SK-N-SH treated with all-trans-retinoic acid at 6 μM for 48 hours (cell line): ENCODE measurements at regions not wholly inside any gene's neighbourhood (a gene's known extent, or its start where the extent isn't known, plus 50 kb on each side); places are given as distances from the start of the nearest gene placed in this dataset.

ENCODE experiments used
- ATAC-seq: fragments of 200-7000 bp; cut with Tn5 transposase; 3 replicates; pipeline ENCODE4 v1.9.1; 2020; ENCODE audit warnings: mild to moderate bottlenecking, moderate library complexity
- ARNTL ChIP-seq: fragments of 450-650 bp; formaldehyde crosslinking; IDR thresholded peaks from 2 replicates; pipeline ENCODE4 v1.5.0; 2020; ENCODE audit warnings: low read depth, mild to moderate bottlenecking, moderate library complexity, borderline replicate concordance
- BACH2 ChIP-seq: fragments of 250-450 bp; sonication (Bioruptor Pico); IDR thresholded peaks from 2 replicates; pipeline ENCODE4 v1.9.0; 2021; ENCODE audit warnings: mild to moderate bottlenecking, borderline replicate concordance
- CSDC2 ChIP-seq: fragments of 250-450 bp; sonication (Bioruptor Pico); IDR thresholded peaks from 2 replicates; pipeline ENCODE4 v1.5.0; 2020; ENCODE audit warnings: mild to moderate bottlenecking, moderate library complexity
- ESRRG ChIP-seq: fragments of 250-450 bp; sonication (Bioruptor Pico); IDR thresholded peaks from 2 replicates; pipeline ENCODE4 v1.6.1; 2021; ENCODE audit warnings: mild to moderate bottlenecking
- GLIS3 ChIP-seq: fragments of 250-450 bp; sonication (Bioruptor Pico); IDR thresholded peaks from 2 replicates; pipeline ENCODE4 v1.5.0; 2020; ENCODE audit warnings: mild to moderate bottlenecking, moderate library complexity
- PPARA ChIP-seq: fragments of 250-450 bp; sonication (Bioruptor Pico); IDR thresholded peaks from 2 replicates; pipeline ENCODE4 v1.5.0; 2020; ENCODE audit warnings: mild to moderate bottlenecking, borderline replicate concordance
- RARB ChIP-seq: fragments of 250-450 bp; sonication (Bioruptor Pico); IDR thresholded peaks from 2 replicates; pipeline ENCODE4 v1.8.0; 2021; ENCODE audit warnings: mild to moderate bottlenecking, moderate library complexity
- SNAI2 ChIP-seq: fragments of 250-450 bp; sonication (Bioruptor Pico); IDR thresholded peaks from 2 replicates; pipeline ENCODE4 v1.5.0; 2020; ENCODE audit warnings: mild to moderate bottlenecking, moderate library complexity
- TCF4 ChIP-seq: fragments of 250-450 bp; sonication (Bioruptor Pico); IDR thresholded peaks from 2 replicates; pipeline ENCODE4 v1.8.0; 2021; ENCODE audit warnings: mild to moderate bottlenecking, moderate library complexity, borderline replicate concordance
- TOX ChIP-seq: fragments of 250-450 bp; sonication (Bioruptor Pico); IDR thresholded peaks from 2 replicates; pipeline ENCODE4 v1.8.0; 2021; ENCODE audit warnings: mild to moderate bottlenecking, moderate library complexity, borderline replicate concordance
- ZFP3 ChIP-seq: fragments of 250-450 bp; sonication (Bioruptor Pico); IDR thresholded peaks from 2 replicates; pipeline ENCODE4 v1.5.0; 2020; ENCODE audit warnings: mild to moderate bottlenecking, moderate library complexity
- ZFP30 ChIP-seq: fragments of 450-650 bp; formaldehyde crosslinking; IDR thresholded peaks from 2 replicates; pipeline ENCODE4 v1.5.0; 2022; ENCODE audit warnings: mild to moderate bottlenecking, moderate library complexity
- ZNF565 ChIP-seq: fragments of 450-650 bp; formaldehyde crosslinking; conservative IDR thresholded peaks from 2 replicates; pipeline ENCODE4 v1.5.0; 2020; ENCODE audit warnings: low read depth, mild to moderate bottlenecking, moderate library complexity
- ZNF70 ChIP-seq: fragments of 450-650 bp; formaldehyde crosslinking; IDR thresholded peaks from 2 replicates; pipeline ENCODE4 v1.5.0; 2020; ENCODE audit warnings: mild to moderate bottlenecking, moderate library complexity
- ZNF8 ChIP-seq: fragments of 450-650 bp; formaldehyde crosslinking; IDR thresholded peaks from 2 replicates; pipeline ENCODE4 v1.5.0; 2020; ENCODE audit warnings: mild to moderate bottlenecking, moderate library complexity
- TF ChIP-seq, protein P1 (sequence below): fragments of 250-450 bp; sonication (Bioruptor Pico); IDR thresholded peaks from 2 replicates; pipeline ENCODE4 v1.8.0; 2021; ENCODE audit warnings: low read depth, mild to moderate bottlenecking, moderate library complexity, borderline replicate concordance
- TF ChIP-seq, protein P2 (sequence below): fragments of 250-450 bp; sonication (Bioruptor Pico); IDR thresholded peaks from 2 replicates; pipeline ENCODE4 v1.5.1; 2021; ENCODE audit warnings: mild to moderate bottlenecking, moderate library complexity
- TF ChIP-seq, protein P3 (sequence below): fragments of 250-450 bp; sonication (Bioruptor Pico); IDR thresholded peaks from 2 replicates; pipeline ENCODE4 v1.5.0; 2020; ENCODE audit warnings: mild to moderate bottlenecking, moderate library complexity
- TF ChIP-seq, protein P4 (sequence below): fragments of 250-450 bp; sonication (Bioruptor Pico); IDR thresholded peaks from 2 replicates; pipeline ENCODE4 v1.8.0; 2020; ENCODE audit warnings: mild to moderate bottlenecking, moderate library complexity, borderline replicate concordance

DNA sequence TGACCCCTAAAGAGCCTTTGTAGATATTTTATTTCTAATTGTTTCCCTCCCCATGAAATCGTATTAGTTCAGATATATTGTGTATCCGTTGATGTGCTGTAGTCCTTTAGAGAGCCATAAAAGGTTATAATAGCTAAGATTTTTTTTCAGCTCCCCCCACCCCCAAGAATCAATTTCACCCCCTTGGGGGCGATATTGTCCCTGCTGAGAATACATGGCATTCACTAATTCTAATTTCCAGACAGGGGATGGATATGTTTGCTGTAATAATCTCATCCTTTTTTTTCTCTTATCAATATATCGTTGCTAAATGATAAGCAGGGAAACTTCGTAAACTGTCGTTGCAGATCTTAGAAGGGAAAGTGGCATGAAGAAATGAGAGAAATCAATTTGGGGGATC is 530.7 kb downstream of the TMEM182 start (continued):
- TF ChIP-seq, protein P1, sequence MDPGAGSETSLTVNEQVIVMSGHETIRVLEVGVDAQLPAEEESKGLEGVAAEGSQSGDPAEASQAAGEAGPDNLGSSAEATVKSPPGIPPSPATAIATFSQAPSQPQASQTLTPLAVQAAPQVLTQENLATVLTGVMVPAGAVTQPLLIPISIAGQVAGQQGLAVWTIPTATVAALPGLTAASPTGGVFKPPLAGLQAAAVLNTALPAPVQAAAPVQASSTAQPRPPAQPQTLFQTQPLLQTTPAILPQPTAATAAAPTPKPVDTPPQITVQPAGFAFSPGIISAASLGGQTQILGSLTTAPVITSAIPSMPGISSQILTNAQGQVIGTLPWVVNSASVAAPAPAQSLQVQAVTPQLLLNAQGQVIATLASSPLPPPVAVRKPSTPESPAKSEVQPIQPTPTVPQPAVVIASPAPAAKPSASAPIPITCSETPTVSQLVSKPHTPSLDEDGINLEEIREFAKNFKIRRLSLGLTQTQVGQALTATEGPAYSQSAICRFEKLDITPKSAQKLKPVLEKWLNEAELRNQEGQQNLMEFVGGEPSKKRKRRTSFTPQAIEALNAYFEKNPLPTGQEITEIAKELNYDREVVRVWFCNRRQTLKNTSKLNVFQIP (CRISPR knock-in tag): no peak
- TF ChIP-seq RARB (CRISPR knock-in tag) (no peak), TOX (no peak), ZNF8 (CRISPR knock-in tag) (no peak), ZFP3 (CRISPR knock-in tag) (no peak), ZNF565 (no peak), CSDC2 (CRISPR knock-in tag) (no peak)
- TF ChIP-seq, protein P2, sequence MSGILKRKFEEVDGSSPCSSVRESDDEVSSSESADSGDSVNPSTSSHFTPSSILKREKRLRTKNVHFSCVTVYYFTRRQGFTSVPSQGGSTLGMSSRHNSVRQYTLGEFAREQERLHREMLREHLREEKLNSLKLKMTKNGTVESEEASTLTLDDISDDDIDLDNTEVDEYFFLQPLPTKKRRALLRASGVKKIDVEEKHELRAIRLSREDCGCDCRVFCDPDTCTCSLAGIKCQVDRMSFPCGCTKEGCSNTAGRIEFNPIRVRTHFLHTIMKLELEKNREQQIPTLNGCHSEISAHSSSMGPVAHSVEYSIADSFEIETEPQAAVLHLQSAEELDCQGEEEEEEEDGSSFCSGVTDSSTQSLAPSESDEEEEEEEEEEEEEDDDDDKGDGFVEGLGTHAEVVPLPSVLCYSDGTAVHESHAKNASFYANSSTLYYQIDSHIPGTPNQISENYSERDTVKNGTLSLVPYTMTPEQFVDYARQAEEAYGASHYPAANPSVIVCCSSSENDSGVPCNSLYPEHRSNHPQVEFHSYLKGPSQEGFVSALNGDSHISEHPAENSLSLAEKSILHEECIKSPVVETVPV: no peak

DNA sequence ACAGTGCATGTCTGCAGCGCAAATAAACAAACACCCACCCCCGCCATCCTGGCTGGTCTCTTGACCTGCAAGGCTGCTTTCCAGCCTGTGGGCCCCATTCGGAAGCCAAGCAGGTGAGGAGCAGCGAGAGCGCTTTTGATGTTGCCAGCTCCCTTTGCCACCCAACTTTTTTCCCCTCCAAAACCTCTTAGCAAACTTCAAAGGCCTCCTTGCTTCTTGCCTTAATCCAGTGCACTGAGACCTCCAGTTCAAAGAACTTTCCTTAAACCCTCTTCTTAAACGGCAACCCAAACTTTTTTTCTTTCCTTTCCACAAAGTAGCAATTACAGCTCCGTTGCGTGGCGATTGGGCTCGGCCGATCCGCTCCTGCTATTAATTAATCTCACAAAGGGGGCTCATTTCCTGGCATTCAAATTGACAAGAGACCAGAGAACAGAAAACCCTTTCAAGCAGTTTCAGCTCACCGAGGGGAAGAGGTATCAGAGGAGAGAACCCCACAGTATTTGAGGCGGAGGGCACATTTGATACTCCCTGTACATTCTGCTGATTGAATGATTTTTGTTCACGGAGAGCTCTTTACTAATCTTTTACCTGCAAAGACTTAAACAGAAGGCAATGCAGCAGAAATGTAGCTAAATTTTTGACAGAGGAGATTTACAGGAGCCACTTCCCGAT is 531.4 kb downstream of the TMEM182 start:
- TF ChIP-seq, protein P1 (CRISPR knock-in tag): no peak
- TF ChIP-seq ZFP3 (CRISPR knock-in tag): no peak
- no peak for TF ChIP-seq TCF4
- TF ChIP-seq SNAI2 (CRISPR knock-in tag): no peak
- TF ChIP-seq GLIS3 (CRISPR knock-in tag): no peak
- no peak for TF ChIP-seq ARNTL (CRISPR knock-in tag)
- no peak for TF ChIP-seq PPARA (CRISPR knock-in tag)
- no peak for TF ChIP-seq ZNF8 (CRISPR knock-in tag)
- TF ChIP-seq, protein P2: no peak
- TF ChIP-seq, protein P3, sequence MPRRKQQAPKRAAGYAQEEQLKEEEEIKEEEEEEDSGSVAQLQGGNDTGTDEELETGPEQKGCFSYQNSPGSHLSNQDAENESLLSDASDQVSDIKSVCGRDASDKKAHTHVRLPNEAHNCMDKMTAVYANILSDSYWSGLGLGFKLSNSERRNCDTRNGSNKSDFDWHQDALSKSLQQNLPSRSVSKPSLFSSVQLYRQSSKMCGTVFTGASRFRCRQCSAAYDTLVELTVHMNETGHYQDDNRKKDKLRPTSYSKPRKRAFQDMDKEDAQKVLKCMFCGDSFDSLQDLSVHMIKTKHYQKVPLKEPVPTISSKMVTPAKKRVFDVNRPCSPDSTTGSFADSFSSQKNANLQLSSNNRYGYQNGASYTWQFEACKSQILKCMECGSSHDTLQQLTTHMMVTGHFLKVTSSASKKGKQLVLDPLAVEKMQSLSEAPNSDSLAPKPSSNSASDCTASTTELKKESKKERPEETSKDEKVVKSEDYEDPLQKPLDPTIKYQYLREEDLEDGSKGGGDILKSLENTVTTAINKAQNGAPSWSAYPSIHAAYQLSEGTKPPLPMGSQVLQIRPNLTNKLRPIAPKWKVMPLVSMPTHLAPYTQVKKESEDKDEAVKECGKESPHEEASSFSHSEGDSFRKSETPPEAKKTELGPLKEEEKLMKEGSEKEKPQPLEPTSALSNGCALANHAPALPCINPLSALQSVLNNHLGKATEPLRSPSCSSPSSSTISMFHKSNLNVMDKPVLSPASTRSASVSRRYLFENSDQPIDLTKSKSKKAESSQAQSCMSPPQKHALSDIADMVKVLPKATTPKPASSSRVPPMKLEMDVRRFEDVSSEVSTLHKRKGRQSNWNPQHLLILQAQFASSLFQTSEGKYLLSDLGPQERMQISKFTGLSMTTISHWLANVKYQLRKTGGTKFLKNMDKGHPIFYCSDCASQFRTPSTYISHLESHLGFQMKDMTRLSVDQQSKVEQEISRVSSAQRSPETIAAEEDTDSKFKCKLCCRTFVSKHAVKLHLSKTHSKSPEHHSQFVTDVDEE (CRISPR knock-in tag): no peak
- no peak for TF ChIP-seq ZFP30
- no peak for TF ChIP-seq TOX
- TF ChIP-seq ESRRG (CRISPR knock-in tag): no peak
- no peak for TF ChIP-seq CSDC2 (CRISPR knock-in tag)
- no peak for TF ChIP-seq ZNF70
- TF ChIP-seq, protein P4, sequence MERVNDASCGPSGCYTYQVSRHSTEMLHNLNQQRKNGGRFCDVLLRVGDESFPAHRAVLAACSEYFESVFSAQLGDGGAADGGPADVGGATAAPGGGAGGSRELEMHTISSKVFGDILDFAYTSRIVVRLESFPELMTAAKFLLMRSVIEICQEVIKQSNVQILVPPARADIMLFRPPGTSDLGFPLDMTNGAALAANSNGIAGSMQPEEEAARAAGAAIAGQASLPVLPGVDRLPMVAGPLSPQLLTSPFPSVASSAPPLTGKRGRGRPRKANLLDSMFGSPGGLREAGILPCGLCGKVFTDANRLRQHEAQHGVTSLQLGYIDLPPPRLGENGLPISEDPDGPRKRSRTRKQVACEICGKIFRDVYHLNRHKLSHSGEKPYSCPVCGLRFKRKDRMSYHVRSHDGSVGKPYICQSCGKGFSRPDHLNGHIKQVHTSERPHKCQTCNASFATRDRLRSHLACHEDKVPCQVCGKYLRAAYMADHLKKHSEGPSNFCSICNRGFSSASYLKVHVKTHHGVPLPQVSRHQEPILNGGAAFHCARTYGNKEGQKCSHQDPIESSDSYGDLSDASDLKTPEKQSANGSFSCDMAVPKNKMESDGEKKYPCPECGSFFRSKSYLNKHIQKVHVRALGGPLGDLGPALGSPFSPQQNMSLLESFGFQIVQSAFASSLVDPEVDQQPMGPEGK (CRISPR knock-in tag): no peak
- no peak for TF ChIP-seq BACH2 (CRISPR knock-in tag)
- no peak for ATAC-seq

DNA sequence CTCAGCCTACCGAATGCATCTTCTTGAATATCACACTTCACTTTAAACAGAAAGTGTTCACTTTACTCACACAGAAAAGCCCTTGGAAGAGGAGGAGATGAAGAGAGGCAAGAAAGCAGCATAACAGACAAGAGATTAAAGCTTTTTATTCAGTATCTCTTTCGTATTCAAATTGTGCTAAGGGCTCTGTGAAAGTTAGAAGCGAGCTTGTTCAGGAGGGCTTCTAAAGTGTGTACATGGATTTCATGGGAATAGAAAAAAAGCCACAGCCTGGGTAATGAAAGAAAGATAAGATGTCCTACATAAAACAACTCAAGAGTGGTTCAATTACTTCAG is 531.9 kb downstream of the TMEM182 start:
- no peak for ATAC-seq
- TF ChIP-seq, protein P3 (CRISPR knock-in tag): no peak
- TF ChIP-seq, protein P1 (CRISPR knock-in tag): no peak
- TF ChIP-seq ZFP30: no peak
- TF ChIP-seq ESRRG (CRISPR knock-in tag): no peak
- TF ChIP-seq ZFP3 (CRISPR knock-in tag): no peak
- no peak for TF ChIP-seq CSDC2 (CRISPR knock-in tag)
- TF ChIP-seq ZNF565: no peak
- TF ChIP-seq, protein P2: no peak
